Psoas muscle (tissue), 7 donors: ENCODE measurements at regions not wholly inside any gene's neighbourhood (a gene's known extent, or its start where the extent isn't known, plus 50 kb on each side); places are given as distances from the start of the nearest gene placed in this dataset.

Experiments
- ATAC-seq, 4 donors: fragments of 200-7000 bp; cut with Tn5 transposase; one replicate each; pipeline ENCODE4 v1.9.1; 2020; ENCODE audit warnings: moderate library complexity in 3 of 4, mild to moderate bottlenecking in 2 of 4
- DNase-seq, 2 donors: peaks; one replicate each; pipeline ENCODE4 v3.0.0-alpha.2; 2020
- H3K27ac ChIP-seq: fragments of 200-600 bp; one replicate; pipeline ENCODE4 v1.8.0; 2022
- H3K27me3 ChIP-seq, 3 donors: fragments of 200-600 bp in 1 of 3; one replicate each; pipeline versions ENCODE4 v1.6.1 to v1.8.0; 2013 to 2022; ENCODE audit warnings: low read length in 2 of 3, mild to moderate bottlenecking in 2 of 3, moderate library complexity in 1 of 3; ENCODE audit not compliant: insufficient read depth in 3 of 3
- H3K36me3 ChIP-seq, 2 donors: fragments of 200-600 bp in 1 of 2; one replicate each; pipeline versions ENCODE4 v1.6.1 to v1.8.0; 2013 to 2022; ENCODE audit warnings: low read depth in 1 of 2, mild to moderate bottlenecking in 1 of 2, moderate library complexity in 1 of 2; ENCODE audit not compliant: insufficient read depth in 1 of 2
- H3K4me1 ChIP-seq: fragments of 200-600 bp; one replicate; pipeline ENCODE4 v1.8.0; 2022
- H3K4me3 ChIP-seq: fragments of 200-600 bp; one replicate; pipeline ENCODE4 v1.8.0; 2022; ENCODE audit warnings: mild to moderate bottlenecking
- H3K9me3 ChIP-seq: fragments of 200-600 bp; one replicate; pipeline ENCODE4 v1.8.0; 2022
- WGBS, 3 donors: extraction: QIAGEN DNeasy Blood & Tissue Kit; methylation state at CpG; one replicate each; pipeline versions ENCODE4 v1.1.6 to v1.1.7; 2013; 5-methylcytosine and 5-hydroxymethylcytosine counted together
- intact Hi-C, 2 donors: fragments of 100-400 bp; cut with DNase I; formaldehyde crosslinking; loops; one replicate each; pipeline versions ENCODE4 v1.11.0 to v1.14.2; 2022
- TF ChIP-seq, protein P1 (sequence below): fragments of 200-600 bp; IDR thresholded peaks from one replicate; pipeline ENCODE4 v1.8.0; 2022; ENCODE audit warnings: antibody characterized with exemption
- donor health status: healthy with polysubstance abuse.
- donor health status: DM: no; HTN: no; CAD: no; lungs with moderate emphysema.
- donor health status: Bipolar disorder and iron deficiency.
- donor health status: healthy.
- donor health status: DM: yes; HTN: yes; CAD: no.
- donor health status: DM: no; HTN: no; CAD: no.
- donor health status: DM: yes; HTN: yes; CAD: no.

DNA sequence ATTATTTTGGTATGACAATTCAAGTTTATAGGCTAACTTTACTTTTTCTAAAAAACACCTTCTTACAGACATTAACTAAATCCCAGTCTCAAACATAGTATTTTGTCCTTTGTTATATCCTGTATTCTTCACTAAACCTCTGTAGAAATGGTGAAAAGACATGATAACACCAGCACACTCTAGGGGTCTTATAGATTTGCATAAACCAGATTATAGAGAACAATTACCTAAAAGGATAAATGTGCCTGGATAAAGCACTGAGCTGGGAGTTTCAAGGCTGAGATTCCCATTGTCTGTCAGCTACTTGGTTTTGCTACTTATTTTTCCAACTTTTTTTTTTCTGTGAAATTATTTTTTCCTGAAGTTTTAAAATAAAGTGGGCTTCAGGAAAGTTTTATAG, 1288.6 kb upstream of the TMPRSS15 start:
- no peaks in the 10 kb centered on the region for H3K36me3 ChIP-seq
- H3K4me3 ChIP-seq, result no peak overlapping the region
- intact Hi-C loops, result no loop called here
- no peaks in the 10 kb centered on the region for H3K9me3 ChIP-seq
- H3K4me1 ChIP-seq, result no peaks in the 10 kb centered on the region
- ATAC-seq, result no peak
- no peak overlapping the region for H3K27ac ChIP-seq
- TF ChIP-seq, protein P1, sequence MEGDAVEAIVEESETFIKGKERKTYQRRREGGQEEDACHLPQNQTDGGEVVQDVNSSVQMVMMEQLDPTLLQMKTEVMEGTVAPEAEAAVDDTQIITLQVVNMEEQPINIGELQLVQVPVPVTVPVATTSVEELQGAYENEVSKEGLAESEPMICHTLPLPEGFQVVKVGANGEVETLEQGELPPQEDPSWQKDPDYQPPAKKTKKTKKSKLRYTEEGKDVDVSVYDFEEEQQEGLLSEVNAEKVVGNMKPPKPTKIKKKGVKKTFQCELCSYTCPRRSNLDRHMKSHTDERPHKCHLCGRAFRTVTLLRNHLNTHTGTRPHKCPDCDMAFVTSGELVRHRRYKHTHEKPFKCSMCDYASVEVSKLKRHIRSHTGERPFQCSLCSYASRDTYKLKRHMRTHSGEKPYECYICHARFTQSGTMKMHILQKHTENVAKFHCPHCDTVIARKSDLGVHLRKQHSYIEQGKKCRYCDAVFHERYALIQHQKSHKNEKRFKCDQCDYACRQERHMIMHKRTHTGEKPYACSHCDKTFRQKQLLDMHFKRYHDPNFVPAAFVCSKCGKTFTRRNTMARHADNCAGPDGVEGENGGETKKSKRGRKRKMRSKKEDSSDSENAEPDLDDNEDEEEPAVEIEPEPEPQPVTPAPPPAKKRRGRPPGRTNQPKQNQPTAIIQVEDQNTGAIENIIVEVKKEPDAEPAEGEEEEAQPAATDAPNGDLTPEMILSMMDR, result no peak
- H3K27me3 ChIP-seq, result no peaks in the 10 kb centered on the region
- no peak for DNase-seq

DNA sequence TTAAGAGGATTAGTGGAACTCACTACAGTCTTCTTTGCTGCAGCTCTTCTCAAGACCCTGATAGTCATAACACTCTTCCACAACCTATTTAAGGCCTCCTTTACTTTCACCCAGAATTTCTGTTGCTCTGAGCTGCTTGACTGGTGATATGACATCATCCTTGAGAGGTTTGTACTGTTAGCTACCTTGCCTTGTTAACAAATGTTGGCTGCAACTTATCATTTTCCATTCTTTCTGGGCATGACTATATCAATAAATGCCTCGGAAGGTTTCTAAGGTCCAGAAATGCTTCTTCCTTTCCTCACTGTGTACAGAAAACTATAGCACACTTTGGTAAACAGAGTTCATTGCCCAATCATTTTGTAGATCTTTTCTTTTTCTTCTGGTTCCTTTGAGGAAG, 1292.2 kb upstream of the TMPRSS15 start:
- H3K27me3 ChIP-seq, result no peaks in the 10 kb centered on the region
- TF ChIP-seq, protein P1, result no peak
- no peaks in the 10 kb centered on the region for H3K4me1 ChIP-seq
- WGBS, 3 donors, result 37 to 86% (median 77%) methylated on average over 1 of the region's 1 CpG
- no peaks in the 10 kb centered on the region for H3K9me3 ChIP-seq
- H3K36me3 ChIP-seq, result no peaks in the 10 kb centered on the region
- ATAC-seq, result no peak
- DNase-seq, result no peak
- no peak overlapping the region for H3K4me3 ChIP-seq
- intact Hi-C loops, result no loop called here
- no peak overlapping the region for H3K27ac ChIP-seq

DNA sequence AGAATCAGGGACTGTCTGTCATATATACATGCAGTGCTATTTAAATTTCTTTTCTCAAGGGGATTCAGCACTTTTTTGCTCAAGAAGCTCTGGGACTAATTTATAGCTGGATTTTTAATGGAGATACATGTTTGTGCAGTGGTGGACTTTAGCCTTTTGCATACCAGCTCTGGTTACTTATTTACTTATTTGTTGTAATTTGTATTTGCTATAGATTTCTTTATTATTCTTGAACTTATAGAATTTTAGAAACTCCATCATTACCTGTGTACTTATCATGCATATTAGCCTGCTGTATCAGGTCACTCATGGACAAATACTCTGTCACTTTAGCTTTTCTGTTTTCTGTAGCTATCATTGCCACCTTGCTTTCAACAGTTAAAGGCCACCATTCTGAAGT, 1296.9 kb upstream of the TMPRSS15 start:
- TF ChIP-seq, protein P1, result no peak
- DNase-seq (no peak), ATAC-seq (no peak)
- intact Hi-C loops, result no loop called here
- Histone ChIP-seq H3K27me3 (no peaks in the 10 kb centered on the region), H3K36me3 (no peaks in the 10 kb centered on the region), H3K9me3 (no peaks in the 10 kb centered on the region), H3K27ac (no peak overlapping the region), H3K4me1 (no peaks in the 10 kb centered on the region), H3K4me3 (no peak overlapping the region)

DNA sequence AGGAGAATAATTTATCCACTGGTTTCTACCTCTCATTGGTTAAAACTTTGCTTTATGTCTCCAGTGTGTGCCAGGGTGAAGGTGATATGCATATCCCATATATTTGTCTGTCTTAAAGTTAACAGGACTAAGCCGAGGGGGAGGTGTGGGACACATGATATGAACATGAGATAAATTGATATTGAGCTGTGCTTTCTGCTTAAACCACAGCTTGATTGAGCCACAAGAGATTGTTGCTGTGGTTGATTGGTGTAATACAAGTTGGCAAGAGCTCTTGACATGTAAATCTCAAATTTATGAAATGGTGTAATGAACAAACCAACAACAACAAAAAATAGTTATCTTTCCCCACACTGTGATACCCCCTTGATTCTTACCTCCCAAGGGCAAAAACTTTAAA, 1295.5 kb upstream of the NCAM2 start:
- TF ChIP-seq, protein P1, result no peak
- no peak for ATAC-seq
- Histone ChIP-seq H3K4me3 (no peak overlapping the region), H3K27me3 (no peaks in the 10 kb centered on the region), H3K9me3 (no peaks in the 10 kb centered on the region), H3K4me1 (no peaks in the 10 kb centered on the region), H3K36me3 (no peaks in the 10 kb centered on the region), H3K27ac (no peak overlapping the region)
- intact Hi-C loops, result no loop called here
- 15 to 22% (median 15%) methylated on average over 1 of the region's 1 CpG for WGBS, 3 donors
- DNase-seq, result no peak

DNA sequence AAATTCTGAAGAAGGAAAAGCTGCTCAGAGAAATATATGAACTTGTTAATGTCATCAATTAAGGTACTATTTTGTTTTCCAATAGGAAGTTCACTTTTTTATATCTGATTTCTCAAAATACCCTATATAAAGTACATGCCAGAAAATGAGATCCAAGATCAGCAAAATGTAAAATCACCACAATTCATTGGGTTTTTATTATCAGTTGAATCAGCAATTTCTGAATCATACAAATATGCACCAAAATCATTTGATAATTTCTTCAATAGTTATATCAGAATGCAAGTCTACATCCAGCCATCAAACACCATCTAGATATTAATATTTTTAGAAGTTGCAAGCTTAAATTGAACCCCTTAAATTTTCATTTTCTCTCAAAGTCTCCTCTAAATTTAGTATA, 1293.4 kb upstream of the NCAM2 start:
- H3K4me3 ChIP-seq, result no peak overlapping the region
- DNase-seq (no peak), ATAC-seq (no peak)
- TF ChIP-seq, protein P1, result no peak
- no peaks in the 10 kb centered on the region for H3K27me3 ChIP-seq
- H3K9me3 ChIP-seq, result no peaks in the 10 kb centered on the region
- intact Hi-C loops, result no loop called here
- H3K27ac ChIP-seq, result no peak overlapping the region
- no peaks in the 10 kb centered on the region for H3K4me1 ChIP-seq
- H3K36me3 ChIP-seq, result no peaks in the 10 kb centered on the region
